OCI-LY1 (cell line): ENCODE measurements at regions not wholly inside any gene's neighbourhood (a gene's known extent, or its start where the extent isn't known, plus 50 kb on each side); places are given as distances from the start of the nearest gene placed in this dataset.

Experiments
- H2AFZ ChIP-seq: fragments of 200-600 bp; sonication (generic), shearing (Covaris generic); 2 replicates; pipeline ENCODE4 v1.6.0; 2014; ENCODE audit warnings: antibody characterized with exemption, mild to moderate bottlenecking, low read length
- H3F3A ChIP-seq: fragments of 200-600 bp; sonication (generic), shearing (Covaris generic); 2 replicates; pipeline ENCODE4 v1.6.0; 2014; ENCODE audit warnings: mild to moderate bottlenecking, antibody characterized with exemption, low read length, moderate library complexity; ENCODE audit not compliant: insufficient read depth
- H3K27ac ChIP-seq: fragments of 200-600 bp; sonication (generic); 2 replicates; pipeline ENCODE4 v1.5.1; 2014; ENCODE audit warnings: low read length, mixed run types, mild to moderate bottlenecking, low read depth; ENCODE audit not compliant: poor library complexity, severe bottlenecking
- H3K27me3 ChIP-seq: fragments of 200-600 bp; sonication (generic); 2 replicates; pipeline ENCODE4 v1.6.0; 2014; ENCODE audit warnings: antibody characterized with exemption, mild to moderate bottlenecking, low read length, moderate library complexity; ENCODE audit not compliant: insufficient read depth
- H3K36me3 ChIP-seq: fragments of 200-600 bp; sonication (generic); 2 replicates; pipeline ENCODE4 v1.6.1; 2014; ENCODE audit warnings: mild to moderate bottlenecking, antibody characterized with exemption, low read length, moderate library complexity, mixed read lengths; ENCODE audit not compliant: insufficient read depth
- H3K4me1 ChIP-seq: fragments of 200-600 bp; sonication (generic); 2 replicates; pipeline ENCODE4 v1.5.1; 2014; ENCODE audit warnings: mild to moderate bottlenecking, low read length, moderate library complexity; ENCODE audit not compliant: insufficient read depth, severe bottlenecking
- H3K4me2 ChIP-seq: fragments of 200-600 bp; sonication (generic), shearing (Covaris generic); 2 replicates; pipeline ENCODE4 v1.6.1; 2014; ENCODE audit warnings: low read length
- H3K4me3 ChIP-seq: fragments of 200-600 bp; sonication (generic); 2 replicates; pipeline ENCODE4 v1.5.1; 2014; ENCODE audit warnings: low read length, low read depth, mild to moderate bottlenecking, mixed read lengths; ENCODE audit not compliant: poor library complexity, severe bottlenecking
- H3K79me2 ChIP-seq: fragments of 200-600 bp; shearing (Covaris generic); 2 replicates; pipeline ENCODE4 v1.6.1; 2016; ENCODE audit warnings: mixed run types, low read length, mixed read lengths; ENCODE audit not compliant: insufficient read depth
- H3K9ac ChIP-seq: fragments of 200-600 bp; sonication (generic), shearing (Covaris generic); 2 replicates; pipeline ENCODE4 v1.6.1; 2014; ENCODE audit warnings: mild to moderate bottlenecking, low read length, mixed read lengths
- H3K9me2 ChIP-seq: fragments of 200-600 bp; sonication (generic), shearing (Covaris generic); 2 replicates; pipeline ENCODE4 v1.6.1; 2014; ENCODE audit warnings: low read depth, mild to moderate bottlenecking, low read length, mixed read lengths
- H3K9me3 ChIP-seq: fragments of 200-600 bp; shearing (Covaris generic); 2 replicates; pipeline ENCODE4 v1.6.1; 2014; ENCODE audit warnings: low read length, mixed read lengths
- H4K20me1 ChIP-seq: fragments of 200-600 bp; sonication (generic), shearing (Covaris generic); 2 replicates; pipeline ENCODE4 v1.6.0; 2016; ENCODE audit warnings: mild to moderate bottlenecking, low read length; ENCODE audit not compliant: insufficient read depth
- EZH2 ChIP-seq: fragments of 200-600 bp; sonication (generic), shearing (Covaris generic); IDR thresholded peaks from 2 replicates; pipeline ENCODE4 v1.8.0; 2017; ENCODE audit warnings: borderline replicate concordance, mixed run types, mild to moderate bottlenecking, antibody characterized with exemption, low read length, moderate library complexity, mixed read lengths
- TF ChIP-seq, protein P1 (sequence below): fragments of 200-600 bp; sonication (generic), shearing (Covaris generic); IDR thresholded peaks from 2 replicates; pipeline ENCODE4 v1.5.1; 2017; ENCODE audit warnings: mild to moderate bottlenecking, antibody characterized with exemption, low read length, moderate library complexity, mixed read lengths

DNA sequence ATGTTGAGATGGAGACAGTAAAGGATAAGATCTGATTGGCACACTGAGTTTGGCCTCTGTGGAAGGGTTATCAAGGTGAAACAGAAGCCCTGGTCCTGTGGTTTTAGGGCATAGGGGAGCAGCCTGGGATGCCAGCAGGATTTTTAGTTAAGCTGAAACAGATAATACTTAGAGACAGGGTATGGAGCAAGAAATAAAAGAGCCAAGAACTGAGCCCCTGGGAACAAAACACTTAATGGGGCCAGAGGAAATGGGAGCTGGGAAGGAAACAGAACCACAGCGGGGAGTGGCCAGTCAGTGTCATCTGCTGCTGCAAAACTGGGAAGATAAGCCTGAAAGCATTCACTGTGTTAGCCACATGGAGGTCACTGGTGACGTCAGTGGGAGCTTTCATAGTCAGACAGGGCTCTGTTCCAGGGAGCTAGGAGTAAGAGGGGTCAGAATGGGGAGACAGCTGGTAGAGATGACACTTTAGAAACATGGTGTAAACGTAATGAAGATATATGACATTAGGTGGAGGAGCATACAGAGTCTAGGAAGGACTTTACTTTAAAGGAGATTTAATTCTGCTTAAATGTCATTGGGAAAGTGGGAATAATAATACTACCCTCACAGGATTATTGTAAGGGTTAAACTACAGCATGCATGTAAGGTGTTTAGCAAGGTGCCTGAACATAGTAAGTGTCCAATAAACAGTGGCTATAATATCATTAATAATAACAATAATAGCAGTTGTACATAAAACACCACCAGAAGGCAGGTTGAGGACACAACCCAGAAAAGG is 172.7 kb upstream of the CTNNB1 start:
- Histone ChIP-seq H3K4me2 (no peak overlapping the region), H3K9ac (no peak overlapping the region), H3F3A (no peaks in the 10 kb centered on the region), H3K4me1 (no peaks in the 10 kb centered on the region), H3K27me3 (peaks cover 7% of the 10 kb centered on the region; the same call in 1 of the 2 replicates), H3K4me3 (no peak overlapping the region), H3K36me3 (no peaks in the 10 kb centered on the region), H3K27ac (no peak overlapping the region), H3K9me3 (no peaks in the 10 kb centered on the region), H3K79me2 (no peaks in the 10 kb centered on the region), H2AFZ (no peak overlapping the region), H3K9me2 (no peaks in the 10 kb centered on the region), H4K20me1 (no peaks in the 10 kb centered on the region)
- TF ChIP-seq, protein P1, sequence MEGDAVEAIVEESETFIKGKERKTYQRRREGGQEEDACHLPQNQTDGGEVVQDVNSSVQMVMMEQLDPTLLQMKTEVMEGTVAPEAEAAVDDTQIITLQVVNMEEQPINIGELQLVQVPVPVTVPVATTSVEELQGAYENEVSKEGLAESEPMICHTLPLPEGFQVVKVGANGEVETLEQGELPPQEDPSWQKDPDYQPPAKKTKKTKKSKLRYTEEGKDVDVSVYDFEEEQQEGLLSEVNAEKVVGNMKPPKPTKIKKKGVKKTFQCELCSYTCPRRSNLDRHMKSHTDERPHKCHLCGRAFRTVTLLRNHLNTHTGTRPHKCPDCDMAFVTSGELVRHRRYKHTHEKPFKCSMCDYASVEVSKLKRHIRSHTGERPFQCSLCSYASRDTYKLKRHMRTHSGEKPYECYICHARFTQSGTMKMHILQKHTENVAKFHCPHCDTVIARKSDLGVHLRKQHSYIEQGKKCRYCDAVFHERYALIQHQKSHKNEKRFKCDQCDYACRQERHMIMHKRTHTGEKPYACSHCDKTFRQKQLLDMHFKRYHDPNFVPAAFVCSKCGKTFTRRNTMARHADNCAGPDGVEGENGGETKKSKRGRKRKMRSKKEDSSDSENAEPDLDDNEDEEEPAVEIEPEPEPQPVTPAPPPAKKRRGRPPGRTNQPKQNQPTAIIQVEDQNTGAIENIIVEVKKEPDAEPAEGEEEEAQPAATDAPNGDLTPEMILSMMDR = no peak
- TF ChIP-seq EZH2 = no peak

DNA sequence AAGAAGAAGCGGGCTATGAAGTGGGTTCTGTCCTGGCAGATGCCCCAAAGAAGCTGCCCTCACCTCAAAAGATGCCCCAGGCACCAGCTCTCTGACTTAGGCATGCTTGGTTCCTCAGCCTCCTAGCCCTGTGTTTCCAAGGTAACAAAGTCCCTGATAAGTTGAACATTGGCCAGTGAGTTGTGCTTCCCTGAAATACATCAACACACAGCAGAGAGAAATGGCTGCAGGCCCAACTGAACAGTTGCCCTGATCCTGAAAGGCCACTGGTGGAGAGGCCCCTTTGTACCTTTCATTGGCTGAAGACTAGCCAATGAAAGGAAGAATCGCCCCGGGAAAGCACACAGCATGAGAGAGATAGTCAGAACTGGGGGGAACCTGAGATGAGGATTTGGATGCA is 169.9 kb upstream of the CTNNB1 start:
- Histone ChIP-seq H3K9me3 (no peaks in the 10 kb centered on the region), H3K9me2 (no peaks in the 10 kb centered on the region), H3K4me3 (no peak overlapping the region), H2AFZ (no peak overlapping the region), H3K79me2 (no peaks in the 10 kb centered on the region), H3K27me3 (peaks cover 11% of the 10 kb centered on the region; the same call in 1 of the 2 replicates), H3K36me3 (no peaks in the 10 kb centered on the region), H3K9ac (no peak overlapping the region), H3K4me1 (no peaks in the 10 kb centered on the region), H3F3A (no peaks in the 10 kb centered on the region), H3K27ac (no peak overlapping the region), H4K20me1 (no peaks in the 10 kb centered on the region), H3K4me2 (no peak overlapping the region)
- TF ChIP-seq, protein P1 = no peak
- TF ChIP-seq EZH2 = no peak

DNA sequence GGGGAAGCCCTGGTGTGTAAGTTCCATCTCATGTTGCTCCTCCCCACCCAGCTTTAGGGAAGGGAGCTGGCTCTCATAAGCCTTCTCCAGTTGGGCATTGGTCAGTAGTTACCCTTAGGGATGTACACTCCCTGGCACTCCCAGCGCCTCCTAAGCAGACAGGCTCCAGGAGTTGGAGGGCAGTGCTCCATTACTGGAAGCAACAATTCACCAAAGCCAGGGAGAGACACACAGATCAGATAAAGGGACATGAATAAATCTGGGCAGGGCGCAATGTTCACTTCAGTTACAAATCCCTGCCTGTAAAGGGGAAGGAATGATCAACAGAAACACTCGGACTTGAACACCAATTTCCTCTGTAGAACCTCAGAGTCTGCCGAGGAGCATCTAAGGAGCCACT is 169.1 kb upstream of the CTNNB1 start:
- peaks cover 11% of the 10 kb centered on the region; the same call in 1 of the 2 replicates for H3K27me3 ChIP-seq
- H3K4me2 ChIP-seq = no peak overlapping the region

More for the DNA sequence above, 169.1 kb upstream of the CTNNB1 start:
- Histone ChIP-seq H3K79me2 (no peaks in the 10 kb centered on the region), H3K36me3 (no peaks in the 10 kb centered on the region), H4K20me1 (no peaks in the 10 kb centered on the region), H3K4me1 (no peaks in the 10 kb centered on the region), H3K4me3 (no peak overlapping the region), H3K9me3 (no peaks in the 10 kb centered on the region), H3F3A (no peaks in the 10 kb centered on the region), H3K9me2 (no peaks in the 10 kb centered on the region), H2AFZ (no peak overlapping the region), H3K27ac (no peak overlapping the region), H3K9ac (no peak overlapping the region)
- TF ChIP-seq, protein P1 = no peak
- TF ChIP-seq EZH2 = no peak
